A673 (cell line): ENCODE measurements at regions not wholly inside any gene's neighbourhood (a gene's known extent, or its start where the extent isn't known, plus 50 kb on each side); places are given as distances from the start of the nearest gene placed in this dataset.

Experiments used
- BruUV-seq: library from RNA; stranded (reverse); fragments of 400-500 nt; replicated peaks from 2 replicates; lab custom pipeline; 2021; lab: Mats Ljungman, UMichigan
- CTCF ChIA-PET: fragments of 300-600 bp; sonication (Branson Sonifier 250); formaldehyde crosslinking; loops from one replicate; lab custom pipeline; 2022; ENCODE audit warnings: antibody characterized with exemption; lab: Charles Lee
- POLR2A ChIA-PET: fragments of 300-600 bp; sonication (Branson Sonifier 250); formaldehyde crosslinking; loops from one replicate; lab custom pipeline; 2022; ENCODE audit warnings: antibody characterized with exemption; ENCODE audit not compliant: low non-redundant PET; lab: Charles Lee
- DNase-seq: peaks from one replicate; pipeline ENCODE4 v3.0.0-alpha.2; 2015; ENCODE audit warnings: low spot score
- H3K27ac ChIP-seq: fragments of 200-600 bp; sonication (generic); 2 replicates; pipeline ENCODE4 v1.5.1; 2016; ENCODE audit warnings: mixed run types, low read depth, mild to moderate bottlenecking, mixed read lengths, antibody characterized with exemption, low read length; ENCODE audit not compliant: poor library complexity, severe bottlenecking
- H3K27me3 ChIP-seq: fragments of 200-600 bp; sonication (generic); replicated peaks from 2 replicates; pipeline ENCODE4 v1.6.1; 2017; ENCODE audit warnings: mixed run types, low read depth, mild to moderate bottlenecking, mixed read lengths, antibody characterized with exemption, low read length; ENCODE audit not compliant: insufficient read depth, poor library complexity
- H3K36me3 ChIP-seq: fragments of 200-600 bp; sonication (generic); 2 replicates; pipeline ENCODE4 v1.6.1; 2016; ENCODE audit warnings: mixed run types, mild to moderate bottlenecking, mixed read lengths, antibody characterized with exemption, low read length; ENCODE audit not compliant: insufficient read depth, poor library complexity, severe bottlenecking
- H3K4me1 ChIP-seq: fragments of 200-600 bp; sonication (generic); 2 replicates; pipeline ENCODE4 v1.6.1; 2017; ENCODE audit warnings: mixed run types, mild to moderate bottlenecking, mixed read lengths, antibody characterized with exemption, low read length; ENCODE audit not compliant: insufficient read depth, poor library complexity, severe bottlenecking
- H3K4me3 ChIP-seq: fragments of 200-600 bp; sonication (generic); 2 replicates; pipeline ENCODE4 v1.5.1; 2016; ENCODE audit warnings: low read depth, mixed run types, mild to moderate bottlenecking, mixed read lengths, low read length; ENCODE audit not compliant: poor library complexity, severe bottlenecking
- H3K9me3 ChIP-seq: fragments of 200-600 bp; sonication (generic); 2 replicates; pipeline ENCODE4 v1.6.1; 2016; ENCODE audit warnings: mixed run types, low read depth, mild to moderate bottlenecking, mixed read lengths, antibody characterized with exemption, low read length; ENCODE audit not compliant: poor library complexity, severe bottlenecking
- EZH2 ChIP-seq: fragments of 200-600 bp; sonication (generic); IDR thresholded peaks from 2 replicates; pipeline ENCODE4 v1.6.1; 2017; ENCODE audit warnings: borderline replicate concordance, low read depth, mild to moderate bottlenecking, mixed read lengths, antibody characterized with exemption, low read length; ENCODE audit not compliant: poor library complexity, severe bottlenecking
- intact Hi-C: fragments of 100-400 bp; cut with micrococcal nuclease; formaldehyde crosslinking; loops from one replicate; pipeline ENCODE4 v1.10.0; 2022; ENCODE audit not compliant: unreplicated experiment
- TF ChIP-seq, protein P1 (sequence below): fragments of 300-800, 200-600 bp; sonication (generic); conservative IDR thresholded peaks from 2 replicates; pipeline ENCODE4 v1.5.1; 2017; ENCODE audit warnings: low read depth, mild to moderate bottlenecking, antibody characterized with exemption, low read length, moderate library complexity, mixed read lengths

DNA sequence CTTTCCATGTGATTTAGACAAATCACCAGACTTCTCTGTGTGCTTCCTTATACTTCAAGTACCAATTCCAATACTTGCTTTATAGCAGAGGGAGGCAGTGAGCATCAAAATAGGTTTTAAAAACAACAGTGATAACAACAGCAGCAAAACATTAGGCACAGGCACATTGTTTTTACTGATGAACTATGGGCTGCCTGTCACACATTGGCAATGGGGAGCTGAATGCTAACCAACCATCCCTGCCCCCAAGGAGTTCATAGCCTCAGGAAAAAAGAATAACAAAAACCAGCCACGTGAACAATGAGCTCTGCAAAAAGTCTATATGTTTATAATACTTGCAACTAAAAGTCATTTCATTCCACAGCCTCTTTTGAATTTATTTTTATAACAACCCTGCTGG, 287.9 kb upstream of the TRIB2 start:
- intact Hi-C loops: no loop called here
- Histone ChIP-seq H3K27ac (no peak overlapping the region), H3K4me3 (no peak overlapping the region), H3K4me1 (no peaks in the 10 kb centered on the region), H3K36me3 (no peaks in the 10 kb centered on the region), H3K27me3 (no peaks in the 10 kb centered on the region), H3K9me3 (no peaks in the 10 kb centered on the region)
- POLR2A ChIA-PET: no interaction called here
- TF ChIP-seq EZH2: no peak
- TF ChIP-seq, protein P1, sequence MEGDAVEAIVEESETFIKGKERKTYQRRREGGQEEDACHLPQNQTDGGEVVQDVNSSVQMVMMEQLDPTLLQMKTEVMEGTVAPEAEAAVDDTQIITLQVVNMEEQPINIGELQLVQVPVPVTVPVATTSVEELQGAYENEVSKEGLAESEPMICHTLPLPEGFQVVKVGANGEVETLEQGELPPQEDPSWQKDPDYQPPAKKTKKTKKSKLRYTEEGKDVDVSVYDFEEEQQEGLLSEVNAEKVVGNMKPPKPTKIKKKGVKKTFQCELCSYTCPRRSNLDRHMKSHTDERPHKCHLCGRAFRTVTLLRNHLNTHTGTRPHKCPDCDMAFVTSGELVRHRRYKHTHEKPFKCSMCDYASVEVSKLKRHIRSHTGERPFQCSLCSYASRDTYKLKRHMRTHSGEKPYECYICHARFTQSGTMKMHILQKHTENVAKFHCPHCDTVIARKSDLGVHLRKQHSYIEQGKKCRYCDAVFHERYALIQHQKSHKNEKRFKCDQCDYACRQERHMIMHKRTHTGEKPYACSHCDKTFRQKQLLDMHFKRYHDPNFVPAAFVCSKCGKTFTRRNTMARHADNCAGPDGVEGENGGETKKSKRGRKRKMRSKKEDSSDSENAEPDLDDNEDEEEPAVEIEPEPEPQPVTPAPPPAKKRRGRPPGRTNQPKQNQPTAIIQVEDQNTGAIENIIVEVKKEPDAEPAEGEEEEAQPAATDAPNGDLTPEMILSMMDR: no peak
- no TSS peak for BruUV-seq
- DNase-seq: no peak
- CTCF ChIA-PET: no interaction called here

DNA sequence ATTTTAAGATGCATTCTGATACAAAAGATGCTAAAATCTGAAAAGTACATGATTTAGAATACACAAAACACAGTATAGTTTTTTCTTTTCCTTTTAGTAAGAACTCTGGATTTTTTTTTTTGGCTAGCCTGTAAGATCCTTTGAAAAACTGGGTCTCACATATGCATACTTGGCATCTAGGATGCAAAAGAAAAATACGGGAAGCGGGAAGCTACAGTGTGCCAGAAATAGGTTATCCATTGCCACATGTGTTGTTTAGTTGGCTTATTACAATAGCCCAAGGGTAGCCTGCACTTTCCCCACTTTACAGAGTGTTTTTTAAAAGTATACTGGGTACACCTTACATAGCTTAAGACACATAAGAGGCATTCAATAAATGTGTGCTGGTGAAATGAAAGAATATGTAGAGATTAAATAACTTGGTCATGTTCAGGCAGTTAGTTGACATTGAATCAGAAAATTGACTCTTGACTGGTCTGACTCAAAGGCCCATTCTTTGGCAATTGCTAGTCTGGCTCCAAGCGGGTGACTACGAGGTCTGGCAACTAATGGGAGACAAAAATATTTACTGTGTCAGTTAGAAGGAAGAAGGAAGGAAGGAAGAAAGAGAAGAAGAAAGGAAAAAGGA, 286.8 kb upstream of the TRIB2 start:
- TF ChIP-seq, protein P1: no peak
- TF ChIP-seq EZH2: no peak
- no peak for DNase-seq
- Histone ChIP-seq H3K36me3 (no peaks in the 10 kb centered on the region), H3K27me3 (no peaks in the 10 kb centered on the region), H3K27ac (no peak overlapping the region), H3K4me1 (no peaks in the 10 kb centered on the region), H3K9me3 (no peaks in the 10 kb centered on the region), H3K4me3 (no peak overlapping the region)
- ChIA-PET POLR2A (no interaction called here), CTCF (no interaction called here)
- BruUV-seq: no TSS peak
- intact Hi-C loops: no loop called here

DNA sequence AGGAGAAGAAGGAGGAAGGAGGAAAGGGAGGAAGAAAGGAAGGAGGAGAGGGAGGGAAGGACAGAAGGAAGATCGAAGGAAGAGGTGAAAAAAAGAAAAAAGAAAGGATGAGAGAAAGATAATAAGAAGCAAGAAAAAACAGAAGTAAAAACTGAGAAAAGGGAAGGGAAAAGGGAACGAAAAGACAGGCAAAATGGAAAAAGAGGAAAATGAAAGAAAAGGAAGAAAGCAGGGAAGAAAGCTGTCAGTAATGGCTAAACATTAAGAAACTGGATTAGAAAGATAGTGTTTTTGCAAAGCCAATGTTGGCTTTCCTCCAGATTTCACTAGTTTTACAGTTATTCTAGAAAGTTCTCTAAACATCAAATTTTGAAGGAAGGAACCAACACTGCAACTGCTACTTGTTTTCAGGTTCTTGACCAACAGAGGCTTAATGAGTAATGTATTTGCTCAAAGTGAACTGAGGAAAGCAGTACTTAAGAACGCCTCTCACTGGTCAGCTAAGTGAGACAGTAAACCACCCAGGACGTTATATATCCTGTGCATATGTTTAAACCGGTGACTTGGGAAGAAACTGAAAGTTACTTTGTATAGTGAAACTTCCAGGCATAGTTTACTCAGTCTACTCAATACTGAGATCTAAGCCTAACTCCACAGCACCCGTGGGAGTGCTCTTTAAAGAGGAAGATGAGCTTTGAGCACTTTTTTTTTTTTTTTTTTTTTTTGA, 286.2 kb upstream of the TRIB2 start:
- POLR2A ChIA-PET: no interaction called here
- Histone ChIP-seq H3K9me3 (no peaks in the 10 kb centered on the region), H3K27me3 (no peaks in the 10 kb centered on the region), H3K4me3 (no peak overlapping the region), H3K4me1 (peaks cover 4% of the 10 kb centered on the region), H3K27ac (no peak overlapping the region), H3K36me3 (no peaks in the 10 kb centered on the region)
- TF ChIP-seq EZH2: no peak
- TF ChIP-seq, protein P1: no peak
- CTCF ChIA-PET: interaction anchor here (0.7 kb wide), 1 partner anchor 226 kb away, joined by 3 read pairs; no protein-coding TSS in a partner anchor
- intact Hi-C loops: no loop called here
- DNase-seq: no peak
- BruUV-seq: no TSS peak
